Ovary (tissue), 7 donors: ENCODE measurements at regions not wholly inside any gene's neighbourhood (a gene's known extent, or its start where the extent isn't known, plus 50 kb on each side); places are given as distances from the start of the nearest gene placed in this dataset.

Experiments
- DNase-seq, 5 donors: peaks; one replicate each; pipeline ENCODE4 v3.0.0-alpha.2; 2019 to 2020
- H3K27ac ChIP-seq, 2 donors: fragments of 200-600 bp; one replicate each; pipeline versions ENCODE4 v1.5.1 to v1.8.0; 2019 to 2022
- H3K27me3 ChIP-seq: fragments of 200-600 bp; one replicate; pipeline ENCODE4 v1.8.0; 2022
- H3K36me3 ChIP-seq: fragments of 200-600 bp; sonication (generic); one replicate; pipeline ENCODE4 v1.5.1; 2019
- H3K4me1 ChIP-seq: one replicate; pipeline ENCODE4 v1.8.1; 2013; ENCODE audit warnings: mild to moderate bottlenecking, moderate library complexity; ENCODE audit not compliant: insufficient read depth
- H3K4me3 ChIP-seq: fragments of 200-600 bp; sonication (generic); one replicate; pipeline ENCODE4 v1.5.1; 2017
- H3K9me3 ChIP-seq, 2 donors: fragments of 200-600 bp in 1 of 2; sonication (generic) in 1 of 2; one replicate each; pipeline versions ENCODE4 v1.5.1 to v1.8.1; 2013 to 2019; ENCODE audit warnings: mild to moderate bottlenecking in 1 of 2, moderate library complexity in 1 of 2
- EP300 ChIP-seq: sonication (generic); formaldehyde crosslinking; IDR thresholded peaks from one replicate; pipeline ENCODE4 v1.6.1; 2017; ENCODE audit warnings: antibody characterized with exemption
- POLR2A ChIP-seq: fragments of 450-650 bp; IDR thresholded peaks from one replicate; pipeline ENCODE4 v1.6.1; 2017; ENCODE audit warnings: antibody characterized with exemption, mild to moderate bottlenecking, moderate library complexity
- WGBS, 3 donors: extraction: QIAGEN DNeasy Blood & Tissue Kit in 1 of 3; methylation state at CpG; one replicate each; pipeline versions ENCODE4 v1.1.5 to v1.1.7; 2013 to 2017; 5-methylcytosine and 5-hydroxymethylcytosine counted together
- intact Hi-C, 4 donors: fragments of 100-400 bp; cut with DNase I; formaldehyde crosslinking; loops; one replicate each; pipeline versions ENCODE4 v1.11.0 to v1.15.1; 2022 to 2023
- TF ChIP-seq, protein P1 (sequence below), 3 donors: fragments of 450-650 bp in 2 of 3; fragments of 200-600 bp in 1 of 3; IDR thresholded peaks; one replicate each; pipeline versions ENCODE4 v1.5.1 to v1.8.0; 2016 to 2022; ENCODE audit warnings: antibody characterized with exemption in 3 of 3, mild to moderate bottlenecking in 1 of 3
- donor health status: DM: no; HTN: no; CAD: no; lungs with moderate emphysema.
- donor health status: DM: no; HTN: no; CAD: no.
- donor health status: Bipolar disorder and iron deficiency.
- donor health status: DM: no; HTN: no; CAD: no.
- donor health status: DM: yes; HTN: yes; CAD: no.

DNA sequence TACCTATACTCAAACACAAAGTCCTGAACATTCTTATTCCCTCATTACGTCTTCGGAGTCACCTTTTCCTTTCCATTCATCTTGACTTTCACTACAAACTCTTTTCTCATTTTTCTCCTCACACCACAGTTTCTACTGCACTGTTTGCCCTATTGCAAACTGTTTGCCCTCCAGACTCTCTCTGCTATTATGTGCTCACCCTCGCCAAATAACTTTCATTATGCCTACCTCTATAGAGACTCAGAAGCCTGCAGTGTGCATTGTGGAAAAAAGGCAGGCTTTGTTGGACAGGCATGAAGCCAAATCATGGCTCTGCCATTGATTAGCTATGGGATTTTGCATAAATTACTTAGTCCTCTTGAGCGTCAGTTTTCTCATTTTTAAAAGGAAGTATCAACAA is 246.6 kb upstream of the CCDC196 start:
- Histone ChIP-seq H3K9me3 (no peaks in the 10 kb centered on the region), H3K36me3 (no peaks in the 10 kb centered on the region), H3K27me3 (no peaks in the 10 kb centered on the region), H3K4me1 (no peaks in the 10 kb centered on the region), H3K27ac (no peak overlapping the region), H3K4me3 (no peak overlapping the region)
- TF ChIP-seq POLR2A (no peak), EP300 (no peak)
- TF ChIP-seq, protein P1, sequence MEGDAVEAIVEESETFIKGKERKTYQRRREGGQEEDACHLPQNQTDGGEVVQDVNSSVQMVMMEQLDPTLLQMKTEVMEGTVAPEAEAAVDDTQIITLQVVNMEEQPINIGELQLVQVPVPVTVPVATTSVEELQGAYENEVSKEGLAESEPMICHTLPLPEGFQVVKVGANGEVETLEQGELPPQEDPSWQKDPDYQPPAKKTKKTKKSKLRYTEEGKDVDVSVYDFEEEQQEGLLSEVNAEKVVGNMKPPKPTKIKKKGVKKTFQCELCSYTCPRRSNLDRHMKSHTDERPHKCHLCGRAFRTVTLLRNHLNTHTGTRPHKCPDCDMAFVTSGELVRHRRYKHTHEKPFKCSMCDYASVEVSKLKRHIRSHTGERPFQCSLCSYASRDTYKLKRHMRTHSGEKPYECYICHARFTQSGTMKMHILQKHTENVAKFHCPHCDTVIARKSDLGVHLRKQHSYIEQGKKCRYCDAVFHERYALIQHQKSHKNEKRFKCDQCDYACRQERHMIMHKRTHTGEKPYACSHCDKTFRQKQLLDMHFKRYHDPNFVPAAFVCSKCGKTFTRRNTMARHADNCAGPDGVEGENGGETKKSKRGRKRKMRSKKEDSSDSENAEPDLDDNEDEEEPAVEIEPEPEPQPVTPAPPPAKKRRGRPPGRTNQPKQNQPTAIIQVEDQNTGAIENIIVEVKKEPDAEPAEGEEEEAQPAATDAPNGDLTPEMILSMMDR (IDR thresholded peaks at IDR 0.05) = no peak
- WGBS, 3 donors = 90 to 95% (median 92%) methylated on average over 4 of the region's 4 CpGs
- intact Hi-C loops = no loop called here
- DNase-seq = no peak

DNA sequence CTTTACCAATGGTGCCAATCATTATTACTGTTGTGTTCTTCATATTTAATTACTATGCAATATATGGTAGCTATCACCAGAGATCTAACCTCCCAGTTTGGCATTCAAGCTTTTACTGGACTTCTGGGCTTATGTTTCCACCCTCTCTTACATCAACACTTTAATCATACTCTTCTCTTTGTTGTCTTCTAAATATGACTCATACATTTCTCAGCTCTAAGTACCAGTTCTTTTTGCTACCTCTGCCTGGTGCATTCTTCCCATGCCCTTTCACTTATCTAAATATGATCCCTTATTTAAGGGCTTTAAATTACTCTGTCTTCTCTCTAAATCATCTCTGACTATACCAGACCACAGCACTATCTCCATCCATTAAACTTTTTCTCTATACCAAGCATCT is 246.1 kb upstream of the CCDC196 start:
- no peaks in the 10 kb centered on the region for H3K9me3 ChIP-seq
- intact Hi-C loops = no loop called here
- H3K36me3 ChIP-seq = no peaks in the 10 kb centered on the region
- TF ChIP-seq EP300 = no peak
- TF ChIP-seq, protein P1 (IDR thresholded peaks at IDR 0.05) = no peak
- no peak for TF ChIP-seq POLR2A
- no peaks in the 10 kb centered on the region for H3K4me1 ChIP-seq
- no peak overlapping the region for H3K4me3 ChIP-seq
- H3K27me3 ChIP-seq = no peaks in the 10 kb centered on the region
- no peak overlapping the region for H3K27ac ChIP-seq
- no peak for DNase-seq

DNA sequence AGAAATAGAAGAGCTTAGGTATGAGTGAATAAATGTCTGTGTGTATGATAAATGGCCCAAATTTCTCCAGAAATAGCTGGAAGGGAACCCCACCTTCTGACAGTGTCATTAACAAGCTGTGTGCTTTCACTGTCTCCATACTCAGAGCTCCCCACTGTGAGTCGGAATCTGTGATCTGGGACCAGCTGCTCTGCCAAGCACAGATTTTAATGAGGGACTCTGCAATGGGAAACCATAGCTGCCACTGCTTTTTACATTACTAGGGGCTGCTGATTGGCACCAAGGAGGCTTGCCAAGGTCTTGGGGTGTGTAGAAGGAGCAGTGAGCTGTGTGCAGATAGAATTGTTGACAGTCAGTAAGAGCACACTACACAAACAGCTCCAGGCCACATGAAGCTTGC is 244.2 kb upstream of the CCDC196 start:
- no peaks in the 10 kb centered on the region for H3K36me3 ChIP-seq

DNA sequence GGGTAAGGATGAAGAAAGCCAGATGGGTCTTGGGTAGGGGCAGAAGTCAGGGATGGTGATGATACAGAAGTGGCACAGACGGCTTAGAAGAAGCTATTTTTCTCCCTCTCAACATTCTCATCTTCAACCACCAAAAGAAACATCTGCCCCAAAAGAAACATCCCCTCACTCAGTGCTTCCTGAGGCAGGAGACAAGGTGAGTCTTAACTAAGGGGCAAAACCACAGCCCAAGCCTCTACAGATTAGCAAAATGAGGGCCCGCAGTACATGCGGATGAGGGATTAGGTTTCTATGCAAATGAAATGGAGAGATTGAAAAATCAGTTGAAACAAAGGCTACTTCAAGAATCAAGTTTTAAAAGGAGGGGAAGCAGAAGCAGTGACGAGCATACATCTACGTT is 241.3 kb upstream of the CCDC196 start:
- TF ChIP-seq POLR2A (no peak), EP300 (no peak)
- TF ChIP-seq, protein P1 (IDR thresholded peaks at IDR 0.05) = no peak
- WGBS, 3 donors = 84 to 86% (median 86%) methylated on average over 5 of the region's 5 CpGs

More for the DNA sequence above, 244.2 kb upstream of the CCDC196 start:
- intact Hi-C loops = no loop called here
- 64 to 80% (median 79%) methylated on average over 1 of the region's 1 CpG for WGBS, 3 donors
- Histone ChIP-seq H3K4me1 (no peaks in the 10 kb centered on the region), H3K27me3 (no peaks in the 10 kb centered on the region), H3K4me3 (no peak overlapping the region), H3K27ac (no peak overlapping the region), H3K9me3 (no peaks in the 10 kb centered on the region)
- DNase-seq = no peak
- TF ChIP-seq EP300 (no peak), POLR2A (no peak)
- TF ChIP-seq, protein P1 (IDR thresholded peaks at IDR 0.05) = no peak

More for the DNA sequence above, 241.3 kb upstream of the CCDC196 start:
- no peaks in the 10 kb centered on the region for H3K9me3 ChIP-seq
- no peaks in the 10 kb centered on the region for H3K36me3 ChIP-seq
- no peak for DNase-seq
- intact Hi-C loops = no loop called here
- H3K27me3 ChIP-seq = no peaks in the 10 kb centered on the region
- no peaks in the 10 kb centered on the region for H3K4me1 ChIP-seq
- no peak overlapping the region for H3K4me3 ChIP-seq
- no peak overlapping the region for H3K27ac ChIP-seq
